Keratinocyte (primary cell): ENCODE measurements at regions not wholly inside any gene's neighbourhood (a gene's known extent, or its start where the extent isn't known, plus 50 kb on each side); places are given as distances from the start of the nearest gene placed in this dataset.

Experiments
- DNase-seq: peaks from one replicate; pipeline ENCODE4 v3.0.0-alpha.2; 2011; ENCODE audit warnings: low read depth, missing footprints, low spot score
- FAIRE-seq: peaks from 2 replicates; lab custom pipeline; 2011; peaks lifted over from hg19 to GRCh38; lab: Jason Lieb, UNC
- H2AFZ ChIP-seq: 2 replicates; pipeline ENCODE4 v1.6.0; 2012; ENCODE audit warnings: low read length, control low read depth, inconsistent platforms; ENCODE audit not compliant: control insufficient read depth
- H3K27ac ChIP-seq: 2 replicates; pipeline ENCODE4 v1.5.1; 2011; ENCODE audit warnings: low read length; ENCODE audit not compliant: control insufficient read depth, insufficient read depth
- H3K27me3 ChIP-seq: 3 replicates; pipeline ENCODE4 v1.6.0; 2011; ENCODE audit warnings: low read length; ENCODE audit not compliant: control insufficient read depth, insufficient read depth; ENCODE audit errors: extremely low read depth
- H3K36me3 ChIP-seq, 2 experiments: 2 replicates in 1 of 2; 3 replicates in 1 of 2; pipeline ENCODE4 v1.5.1; 2011; ENCODE audit warnings: low read length in 2 of 2, mild to moderate bottlenecking in 1 of 2; ENCODE audit not compliant: control insufficient read depth in 2 of 2, insufficient read depth in 2 of 2; ENCODE audit errors: extremely low read depth in 1 of 2
- H3K4me1 ChIP-seq: 3 replicates; pipeline ENCODE4 v1.5.1; 2011; ENCODE audit warnings: low read length; ENCODE audit not compliant: control insufficient read depth, insufficient read depth; ENCODE audit errors: extremely low read depth
- H3K4me2 ChIP-seq: 3 replicates; pipeline ENCODE4 v1.6.0; 2011; ENCODE audit warnings: low read depth, low read length; ENCODE audit not compliant: control insufficient read depth, insufficient read depth; ENCODE audit errors: extremely low read depth
- H3K4me3 ChIP-seq, 3 experiments: fragments of 200-600 bp in 1 of 3; sonication (generic) in 1 of 3; 2 replicates in 2 of 3; 3 replicates in 1 of 3; pipeline ENCODE4 v1.5.1; 2011 to 2016; ENCODE audit warnings: low read length in 3 of 3, mild to moderate bottlenecking in 3 of 3, control low read depth in 2 of 3, inconsistent platforms in 1 of 3, low read depth in 1 of 3, mixed read lengths in 1 of 3, mixed run types in 1 of 3, moderate library complexity in 1 of 3; ENCODE audit not compliant: control insufficient read depth in 2 of 3, insufficient read depth in 2 of 3; ENCODE audit errors: extremely low read depth in 1 of 3
- H3K79me2 ChIP-seq: 2 replicates; pipeline ENCODE4 v1.6.0; 2012; ENCODE audit warnings: low read length; ENCODE audit not compliant: control insufficient read depth, insufficient read depth
- H3K9ac ChIP-seq: 3 replicates; pipeline ENCODE4 v1.6.0; 2011; ENCODE audit warnings: low read length; ENCODE audit not compliant: control insufficient read depth, insufficient read depth; ENCODE audit errors: extremely low read depth
- H3K9me1 ChIP-seq: 3 replicates; pipeline ENCODE4 v1.6.0; 2011; ENCODE audit warnings: low read length; ENCODE audit not compliant: control insufficient read depth, insufficient read depth; ENCODE audit errors: extremely low read depth
- H3K9me3 ChIP-seq: 2 replicates; pipeline ENCODE4 v1.5.1; 2012; ENCODE audit warnings: low read depth, low read length; ENCODE audit not compliant: control insufficient read depth
- H4K20me1 ChIP-seq: 3 replicates; pipeline ENCODE4 v1.6.0; 2011; ENCODE audit warnings: low read length; ENCODE audit not compliant: control insufficient read depth, insufficient read depth; ENCODE audit errors: extremely low read depth
- EZH2 ChIP-seq: IDR thresholded peaks from one replicate; pipeline ENCODE4 v1.6.1; 2012; ENCODE audit warnings: inconsistent platforms, mild to moderate bottlenecking, low read length, moderate library complexity
- dilution Hi-C: fragments of 300-500 bp; cut with MboI; formaldehyde crosslinking; loops from one replicate; pipeline ENCODE4 v1.7.0; 2020; ENCODE audit warnings: low sequenced_read_pairs; ENCODE audit not compliant: extremely low pct_ligation_motif_present
- TF ChIP-seq, protein P1 (sequence below), 3 experiments: IDR thresholded peaks in 1 of 3; conservative IDR thresholded peaks in 1 of 3; optimal IDR thresholded peaks in 1 of 3; 2 replicates in 2 of 3; 3 replicates in 1 of 3; pipeline versions ENCODE3 to v1.5.1; 2011; ENCODE audit warnings: low read length in 3 of 3, mild to moderate bottlenecking in 3 of 3, moderate library complexity in 2 of 3, control low read depth in 1 of 3, inconsistent platforms in 1 of 3; ENCODE audit not compliant: insufficient read depth in 2 of 3; ENCODE audit errors: extremely low read depth in 1 of 3

DNA sequence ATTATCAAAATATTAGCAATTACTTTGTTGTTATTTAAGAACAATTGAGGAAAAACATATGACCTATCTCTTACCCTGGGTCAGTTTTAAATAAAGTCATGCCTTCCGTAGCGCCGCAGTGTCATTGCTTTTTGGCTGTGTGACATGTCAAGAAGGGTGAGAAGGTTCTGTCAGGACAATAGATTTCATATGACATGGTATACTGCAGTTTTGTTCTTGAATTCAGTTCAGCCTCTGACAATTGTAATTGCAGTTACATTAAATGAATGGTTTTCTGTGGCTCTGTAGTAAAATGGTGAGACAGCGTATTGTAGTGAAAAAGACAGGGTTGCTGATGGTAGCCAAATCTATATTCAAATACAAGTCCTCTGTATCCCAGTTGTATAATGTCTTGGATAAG, 307.2 kb downstream of the CDH2 start:
- H4K20me1 ChIP-seq, result no peaks in the 10 kb centered on the region
- no peaks in the 10 kb centered on the region for H3K27me3 ChIP-seq
- no peaks in the 10 kb centered on the region for H3K9me3 ChIP-seq
- no peaks in the 10 kb centered on the region for H3K79me2 ChIP-seq
- dilution Hi-C loops, result no loop called here
- H3K4me3 ChIP-seq, result no peak overlapping the region
- no peak overlapping the region for H3K4me2 ChIP-seq
- DNase-seq (no peak), FAIRE-seq (no peak)
- H3K9me1 ChIP-seq, result no peaks in the 10 kb centered on the region
- no peak overlapping the region for H2AFZ ChIP-seq
- H3K9ac ChIP-seq, result no peak overlapping the region
- TF ChIP-seq EZH2, result no peak
- TF ChIP-seq, protein P1, sequence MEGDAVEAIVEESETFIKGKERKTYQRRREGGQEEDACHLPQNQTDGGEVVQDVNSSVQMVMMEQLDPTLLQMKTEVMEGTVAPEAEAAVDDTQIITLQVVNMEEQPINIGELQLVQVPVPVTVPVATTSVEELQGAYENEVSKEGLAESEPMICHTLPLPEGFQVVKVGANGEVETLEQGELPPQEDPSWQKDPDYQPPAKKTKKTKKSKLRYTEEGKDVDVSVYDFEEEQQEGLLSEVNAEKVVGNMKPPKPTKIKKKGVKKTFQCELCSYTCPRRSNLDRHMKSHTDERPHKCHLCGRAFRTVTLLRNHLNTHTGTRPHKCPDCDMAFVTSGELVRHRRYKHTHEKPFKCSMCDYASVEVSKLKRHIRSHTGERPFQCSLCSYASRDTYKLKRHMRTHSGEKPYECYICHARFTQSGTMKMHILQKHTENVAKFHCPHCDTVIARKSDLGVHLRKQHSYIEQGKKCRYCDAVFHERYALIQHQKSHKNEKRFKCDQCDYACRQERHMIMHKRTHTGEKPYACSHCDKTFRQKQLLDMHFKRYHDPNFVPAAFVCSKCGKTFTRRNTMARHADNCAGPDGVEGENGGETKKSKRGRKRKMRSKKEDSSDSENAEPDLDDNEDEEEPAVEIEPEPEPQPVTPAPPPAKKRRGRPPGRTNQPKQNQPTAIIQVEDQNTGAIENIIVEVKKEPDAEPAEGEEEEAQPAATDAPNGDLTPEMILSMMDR (optimal IDR thresholded peaks at IDR 0.05 in 1 of 3, IDR thresholded peaks at IDR 0.05 in 1 of 3, conservative IDR thresholded peaks at IDR 0.05 in 1 of 3; ENCODE audit: extremely low read depth in 1 of 3, insufficient read depth in 2 of 3, low read length in 3 of 3), result no peak
- no peaks in the 10 kb centered on the region for H3K4me1 ChIP-seq
- H3K36me3 ChIP-seq, result no peaks in the 10 kb centered on the region
- no peak overlapping the region for H3K27ac ChIP-seq

DNA sequence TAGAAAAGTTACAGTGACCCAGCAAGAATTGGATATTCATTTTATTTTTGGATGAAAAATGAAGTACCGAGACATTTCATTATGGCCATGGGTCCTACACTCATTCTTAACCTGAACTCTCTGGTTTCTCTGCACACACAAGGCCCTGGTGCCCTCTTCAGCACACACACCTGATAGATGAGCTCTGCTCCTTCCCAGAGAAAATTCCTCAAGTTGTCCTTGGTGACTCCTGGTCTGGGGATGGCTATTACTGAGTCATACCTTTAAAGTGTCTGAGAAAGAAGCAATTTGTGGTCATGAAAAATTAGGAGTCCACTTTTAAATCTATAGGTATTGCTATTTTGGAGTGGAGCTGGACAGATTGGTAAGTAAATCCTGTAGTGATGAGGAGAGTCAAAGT, 311.5 kb downstream of the CDH2 start:
- no peaks in the 10 kb centered on the region for H4K20me1 ChIP-seq
- H3K9me3 ChIP-seq, result no peaks in the 10 kb centered on the region
- no peak for DNase-seq
- H3K9ac ChIP-seq, result no peak overlapping the region
- dilution Hi-C loops, result no loop called here
- peaks cover 7% of the 10 kb centered on the region for H3K4me1 ChIP-seq
- H3K79me2 ChIP-seq, result no peaks in the 10 kb centered on the region
- H3K4me2 ChIP-seq, result no peak overlapping the region
- no peaks in the 10 kb centered on the region for H3K27me3 ChIP-seq
- no peak overlapping the region for H3K27ac ChIP-seq
- no peak for FAIRE-seq
- no peak overlapping the region for H3K4me3 ChIP-seq
- no peaks in the 10 kb centered on the region for H3K36me3 ChIP-seq
- H2AFZ ChIP-seq, result no peak overlapping the region
- no peaks in the 10 kb centered on the region for H3K9me1 ChIP-seq
- TF ChIP-seq EZH2, result no peak

DNA sequence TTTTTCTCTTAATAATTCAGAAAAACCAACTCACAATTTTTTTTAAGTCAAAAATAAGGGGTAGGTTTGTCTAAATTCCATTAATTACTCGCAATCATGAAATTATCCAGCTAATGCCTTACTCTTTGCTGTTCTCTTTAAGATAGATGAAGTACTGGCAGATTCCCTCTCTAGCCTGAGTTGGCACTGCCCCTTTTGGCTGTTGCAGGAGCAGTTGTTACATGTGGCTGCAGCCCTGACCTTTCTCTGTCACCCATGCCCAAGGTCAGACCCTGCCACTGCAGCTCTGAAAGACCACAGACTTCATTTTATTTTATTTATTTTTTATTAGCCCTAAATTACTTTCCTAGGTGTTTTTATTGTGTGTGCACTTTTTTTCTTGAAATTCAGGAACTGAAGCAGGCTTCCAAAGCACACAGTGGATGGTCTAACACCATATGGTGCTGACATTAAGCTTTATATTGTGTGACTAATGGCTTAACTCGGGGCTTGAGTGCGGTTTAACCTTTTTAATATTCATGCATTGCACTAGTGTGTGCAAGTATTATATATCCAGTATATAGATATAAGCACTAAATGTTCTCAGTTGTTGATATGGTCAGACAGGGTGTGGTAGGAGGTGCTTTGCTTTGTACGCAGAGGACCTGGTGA, 313.0 kb downstream of the CDH2 start:
- FAIRE-seq (no peak), DNase-seq (no peak)
- Histone ChIP-seq H2AFZ (no peak overlapping the region), H3K4me2 (no peak overlapping the region), H3K4me1 (peaks cover 16% of the 10 kb centered on the region), H3K36me3 (no peaks in the 10 kb centered on the region), H3K27ac (no peak overlapping the region), H3K9me1 (no peaks in the 10 kb centered on the region), H3K79me2 (no peaks in the 10 kb centered on the region), H3K4me3 (no peak overlapping the region), H4K20me1 (no peaks in the 10 kb centered on the region), H3K9ac (no peak overlapping the region), H3K27me3 (no peaks in the 10 kb centered on the region), H3K9me3 (no peaks in the 10 kb centered on the region)
- dilution Hi-C loops, result no loop called here
- TF ChIP-seq EZH2, result no peak
- TF ChIP-seq, protein P1 (optimal IDR thresholded peaks at IDR 0.05 in 1 of 3, IDR thresholded peaks at IDR 0.05 in 1 of 3, conservative IDR thresholded peaks at IDR 0.05 in 1 of 3; ENCODE audit: extremely low read depth in 1 of 3, insufficient read depth in 2 of 3, low read length in 3 of 3), result no peak
